Activated T-helper 1 cell treated with anti-CD3 and anti-CD28 coated beads, Interleukin-12 subunit alpha, Interleukin-12 subunit beta, Interleukin-2, Interleukin-4 antibody, amounts not matched to agents 30 ng/mL and 10 ng/mL and 1 ng/mL, durations not matched to agents 14 hours and 24 hours and 36 hours (primary cell): ENCODE measurements at regions not wholly inside any gene's neighbourhood (a gene's known extent, or its start where the extent isn't known, plus 50 kb on each side); places are given as distances from the start of the nearest gene placed in this dataset.

Source experiments
- DNase-seq: peaks from one replicate; pipeline ENCODE4 v3.0.0; 2021; ENCODE audit warnings: low spot score
- H3K27ac Mint-ChIP-seq: one replicate; pipeline ENCODE4 v1.8.0; 2021; ENCODE audit warnings: mild to moderate bottlenecking, mixed read lengths
- H3K27me3 Mint-ChIP-seq: one replicate; pipeline ENCODE4 v1.8.0; 2022; ENCODE audit warnings: mild to moderate bottlenecking, moderate library complexity, mixed read lengths; ENCODE audit not compliant: insufficient read depth
- H3K36me3 Mint-ChIP-seq: one replicate; pipeline ENCODE4 v1.8.0; 2021; ENCODE audit warnings: low read depth, mixed read lengths
- H3K4me1 Mint-ChIP-seq: one replicate; pipeline ENCODE4 v1.8.0; 2021; ENCODE audit warnings: low read depth, mixed read lengths
- H3K4me3 Mint-ChIP-seq: one replicate; pipeline ENCODE4 v1.8.0; 2021; ENCODE audit warnings: mild to moderate bottlenecking, moderate library complexity, mixed read lengths
- H3K9me3 Mint-ChIP-seq: one replicate; pipeline ENCODE4 v1.8.0; 2021; ENCODE audit warnings: mixed read lengths
- intact Hi-C: fragments of 100-400 bp; cut with micrococcal nuclease; formaldehyde crosslinking; loops from one replicate; pipeline ENCODE4 v1.15.1; 2024

GRCh38 chr4:43089730-43090129 is 197.2 kb downstream of the GRXCR1 start:
- Mint-ChIP-seq H3K27ac (no peak overlapping the region), H3K4me3 (no peak overlapping the region), H3K4me1 (no peaks in the 10 kb centered on the region), H3K27me3 (no peaks in the 10 kb centered on the region), H3K9me3 (peaks cover 6% of the 10 kb centered on the region), H3K36me3 (no peaks in the 10 kb centered on the region)
- DNase-seq: no peak
- intact Hi-C loops: no loop called here

DNA sequence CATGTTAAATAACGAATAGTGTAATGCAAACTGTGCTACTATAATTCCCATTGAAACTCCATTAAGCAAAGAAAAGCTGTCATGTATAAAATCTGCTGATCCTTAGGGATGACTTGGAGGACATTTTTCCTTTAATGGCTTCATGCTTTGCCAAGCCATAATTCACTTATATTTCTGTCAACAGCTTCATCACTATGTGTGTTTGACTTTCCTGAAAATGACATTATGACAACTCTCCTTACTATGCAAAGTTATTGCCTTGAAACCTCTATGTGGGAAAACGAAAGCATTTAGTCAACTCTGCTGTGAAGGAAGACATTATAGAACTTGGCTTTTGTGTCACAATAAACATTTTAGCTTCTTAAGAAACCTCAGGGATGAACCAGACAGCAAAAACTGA is 210.5 kb downstream of the GRXCR1 start:
- H3K9me3 Mint-ChIP-seq: no peaks in the 10 kb centered on the region
- no peaks in the 10 kb centered on the region for H3K27me3 Mint-ChIP-seq
- no peaks in the 10 kb centered on the region for H3K4me1 Mint-ChIP-seq
- H3K36me3 Mint-ChIP-seq: no peaks in the 10 kb centered on the region
- intact Hi-C loops: no loop called here
- no peak overlapping the region for H3K27ac Mint-ChIP-seq
- no peak overlapping the region for H3K4me3 Mint-ChIP-seq
- DNase-seq: no peak

- Mint-ChIP-seq H3K27me3 (no peaks in the 10 kb centered on the region), H3K36me3 (no peaks in the 10 kb centered on the region), H3K4me1 (no peaks in the 10 kb centered on the region), H3K9me3 (no peaks in the 10 kb centered on the region), H3K27ac (no peak overlapping the region), H3K4me3 (no peak overlapping the region)
- intact Hi-C loops: no loop called here
- no peak for DNase-seq
These were observed 219.6 kb downstream of the GRXCR1 start for GRCh38 chr4:43112139-43112538.

- Mint-ChIP-seq H3K27me3 (no peaks in the 10 kb centered on the region), H3K36me3 (no peaks in the 10 kb centered on the region)
These were observed 220.7 kb downstream of the GRXCR1 start for GRCh38 chr4:43113196-43113595.

GRCh38 chr4:43126595-43126994 is 234.1 kb downstream of the GRXCR1 start:
- intact Hi-C loops: no loop called here
- no peaks in the 10 kb centered on the region for H3K36me3 Mint-ChIP-seq
- H3K27me3 Mint-ChIP-seq: peaks cover 1% of the 10 kb centered on the region
- no peaks in the 10 kb centered on the region for H3K9me3 Mint-ChIP-seq
- no peak overlapping the region for H3K27ac Mint-ChIP-seq
- no peak for DNase-seq
- H3K4me1 Mint-ChIP-seq: no peaks in the 10 kb centered on the region
- H3K4me3 Mint-ChIP-seq: no peak overlapping the region

More at GRCh38 chr4:43113196-43113595, 220.7 kb downstream of the GRXCR1 start:
- intact Hi-C loops: no loop called here
- no peaks in the 10 kb centered on the region for H3K4me1 Mint-ChIP-seq
- H3K27ac Mint-ChIP-seq: no peak overlapping the region
- DNase-seq: no peak
- H3K9me3 Mint-ChIP-seq: no peaks in the 10 kb centered on the region
- H3K4me3 Mint-ChIP-seq: no peak overlapping the region

DNA sequence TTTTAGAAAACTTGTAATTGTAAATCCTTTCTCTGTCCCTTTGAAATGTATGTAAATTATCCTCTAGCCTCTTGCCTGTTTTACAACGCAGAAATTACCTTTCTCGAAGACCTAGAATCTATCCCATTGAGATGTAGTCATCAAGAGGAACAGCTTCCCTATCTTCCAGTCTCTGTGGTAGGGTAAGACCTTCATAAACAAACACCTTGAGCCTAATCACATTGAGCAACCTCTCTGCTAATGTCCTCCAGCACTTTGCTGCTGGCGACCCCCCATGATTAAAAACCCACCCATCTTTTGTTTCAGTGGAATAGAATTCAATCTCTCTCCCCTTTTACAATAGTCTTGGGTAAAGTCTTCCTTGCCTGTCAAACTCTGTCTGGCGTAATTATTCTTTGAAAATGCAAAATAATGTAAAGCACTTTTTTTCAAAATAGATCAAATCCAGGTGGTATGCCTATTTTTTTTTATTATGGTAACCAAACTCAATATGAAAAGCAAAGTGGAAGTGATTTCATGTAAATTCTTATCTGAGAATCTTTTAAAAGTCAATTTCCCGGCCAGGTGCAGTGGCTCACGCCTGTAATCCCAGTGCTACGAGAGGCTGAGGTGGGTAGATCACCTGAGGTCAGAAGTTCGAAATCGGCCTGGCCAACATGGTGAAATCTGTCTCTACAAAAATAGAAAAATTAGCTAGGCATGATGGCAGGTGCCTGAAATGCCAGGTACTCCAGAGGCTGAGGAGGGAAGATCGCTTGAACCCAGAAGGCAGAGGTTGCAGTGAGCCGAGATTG is 237.9 kb downstream of the GRXCR1 start:
- no peaks in the 10 kb centered on the region for H3K9me3 Mint-ChIP-seq
- intact Hi-C loops: no loop called here
- no peak for DNase-seq

DNA sequence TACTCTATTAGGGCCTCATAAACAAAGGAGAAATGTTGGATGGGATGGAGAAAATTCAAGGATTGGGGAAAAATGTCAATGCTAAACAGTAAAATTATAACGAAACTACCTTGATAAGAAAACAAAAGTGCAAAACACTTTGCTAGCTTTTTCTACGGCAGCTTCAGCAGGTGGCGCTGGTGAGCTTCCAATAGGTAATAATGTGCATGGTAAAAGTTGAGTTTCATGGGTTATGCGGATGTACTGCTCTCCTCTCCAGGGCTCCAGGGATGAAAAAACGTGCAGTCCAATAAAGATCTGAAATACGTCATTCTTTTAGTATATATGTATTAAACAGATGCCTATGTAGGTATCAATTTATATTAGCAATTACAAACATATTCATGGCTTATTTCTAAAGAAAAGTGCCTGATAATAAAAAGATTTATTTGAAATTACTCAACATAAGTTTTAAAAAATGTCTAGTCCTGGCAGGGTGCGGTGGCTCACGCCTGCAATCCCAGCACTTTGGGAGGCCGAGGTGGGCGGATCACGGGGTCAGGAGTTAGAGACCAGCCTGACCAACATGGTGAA is 239.6 kb downstream of the GRXCR1 start:
- no peak overlapping the region for H3K27ac Mint-ChIP-seq
- intact Hi-C loops: no loop called here
- no peak overlapping the region for H3K4me3 Mint-ChIP-seq
- H3K36me3 Mint-ChIP-seq: no peaks in the 10 kb centered on the region
- DNase-seq: peak; percentile 6
- no peaks in the 10 kb centered on the region for H3K9me3 Mint-ChIP-seq
- no peaks in the 10 kb centered on the region for H3K4me1 Mint-ChIP-seq
- H3K27me3 Mint-ChIP-seq: no peaks in the 10 kb centered on the region

More for the DNA sequence above, 237.9 kb downstream of the GRXCR1 start:
- no peak overlapping the region for H3K4me3 Mint-ChIP-seq
- H3K4me1 Mint-ChIP-seq: no peaks in the 10 kb centered on the region
- no peak overlapping the region for H3K27ac Mint-ChIP-seq
- H3K27me3 Mint-ChIP-seq: peaks cover 1% of the 10 kb centered on the region
- no peaks in the 10 kb centered on the region for H3K36me3 Mint-ChIP-seq

- DNase-seq: no peak
- H3K4me3 Mint-ChIP-seq: no peak overlapping the region
- H3K36me3 Mint-ChIP-seq: no peaks in the 10 kb centered on the region
- no peaks in the 10 kb centered on the region for H3K9me3 Mint-ChIP-seq
- no peaks in the 10 kb centered on the region for H3K4me1 Mint-ChIP-seq
- intact Hi-C loops: no loop called here
- no peaks in the 10 kb centered on the region for H3K27me3 Mint-ChIP-seq
- H3K27ac Mint-ChIP-seq: no peak overlapping the region
These were observed 241.1 kb downstream of the GRXCR1 start for GRCh38 chr4:43133566-43133965.

GRCh38 chr4:43136752-43137151 is 244.2 kb downstream of the GRXCR1 start:
- no peaks in the 10 kb centered on the region for H3K9me3 Mint-ChIP-seq
- intact Hi-C loops: no loop called here
- no peak overlapping the region for H3K4me3 Mint-ChIP-seq
- no peaks in the 10 kb centered on the region for H3K27me3 Mint-ChIP-seq
- no peaks in the 10 kb centered on the region for H3K4me1 Mint-ChIP-seq
- no peak overlapping the region for H3K27ac Mint-ChIP-seq
- DNase-seq: no peak
- H3K36me3 Mint-ChIP-seq: no peaks in the 10 kb centered on the region

DNA sequence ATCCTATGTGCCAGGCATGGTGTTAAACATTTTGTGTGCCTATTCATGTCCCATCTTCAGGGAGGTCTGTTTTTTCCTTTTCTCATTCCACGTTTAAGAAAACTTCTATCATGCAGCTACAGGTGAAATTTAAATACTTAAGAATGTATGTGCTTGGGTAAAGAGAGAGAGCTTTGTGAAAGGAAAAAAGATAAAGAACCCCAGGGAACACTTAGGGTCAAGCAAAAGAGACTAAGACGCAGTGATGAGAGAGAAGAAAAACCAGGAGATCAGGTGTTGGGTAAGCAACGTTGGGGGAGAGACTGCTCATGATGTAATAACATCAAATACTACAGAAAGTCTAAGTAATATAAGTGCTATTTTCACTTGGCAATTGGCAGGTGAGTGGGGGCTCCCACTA is 253.7 kb downstream of the GRXCR1 start:
- Mint-ChIP-seq H3K36me3 (no peaks in the 10 kb centered on the region), H3K4me3 (no peak overlapping the region), H3K4me1 (no peaks in the 10 kb centered on the region), H3K27me3 (no peaks in the 10 kb centered on the region), H3K9me3 (peaks cover 2% of the 10 kb centered on the region), H3K27ac (no peak overlapping the region)
- no peak for DNase-seq
- intact Hi-C loops: no loop called here

DNA sequence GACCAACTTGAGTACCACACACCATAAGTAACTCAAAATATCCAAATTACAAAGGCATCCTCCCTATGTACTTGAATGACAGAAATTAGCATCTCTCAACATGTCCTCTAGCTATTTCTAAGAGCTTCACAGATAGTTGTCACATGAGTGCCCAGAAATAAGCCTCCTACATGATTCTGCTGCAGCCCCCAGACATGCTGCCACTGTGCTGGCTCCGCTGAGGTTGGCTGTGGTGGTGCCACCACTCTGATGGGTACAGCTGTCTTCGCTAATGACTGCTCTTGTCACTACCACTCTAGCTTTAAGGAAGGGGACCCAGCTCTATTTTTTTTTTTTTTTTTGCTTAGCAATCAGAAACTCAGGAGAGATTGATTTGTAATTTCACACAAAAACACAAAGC is 256.0 kb downstream of the GRXCR1 start:
- no peak overlapping the region for H3K27ac Mint-ChIP-seq
- DNase-seq: no peak
- H3K4me3 Mint-ChIP-seq: no peak overlapping the region
- peaks cover 5% of the 10 kb centered on the region for H3K9me3 Mint-ChIP-seq
- no peaks in the 10 kb centered on the region for H3K27me3 Mint-ChIP-seq
- intact Hi-C loops: no loop called here
- no peaks in the 10 kb centered on the region for H3K36me3 Mint-ChIP-seq
- no peaks in the 10 kb centered on the region for H3K4me1 Mint-ChIP-seq

GRCh38 chr4:43163101-43163792 is 270.7 kb downstream of the GRXCR1 start:
- Mint-ChIP-seq H3K27me3 (no peaks in the 10 kb centered on the region), H3K4me1 (no peaks in the 10 kb centered on the region), H3K9me3 (peaks cover 5% of the 10 kb centered on the region), H3K4me3 (no peak overlapping the region), H3K36me3 (no peaks in the 10 kb centered on the region), H3K27ac (no peak overlapping the region)
- DNase-seq: no peak
- intact Hi-C loops: no loop called here

GRCh38 chr4:43189741-43190140 is 297.2 kb downstream of the GRXCR1 start:
- Mint-ChIP-seq H3K36me3 (no peaks in the 10 kb centered on the region), H3K27me3 (no peaks in the 10 kb centered on the region), H3K27ac (no peak overlapping the region), H3K4me3 (no peak overlapping the region), H3K4me1 (no peaks in the 10 kb centered on the region), H3K9me3 (no peaks in the 10 kb centered on the region)
- DNase-seq: no peak
- intact Hi-C loops: no loop called here
